NCI-H1417 (cell line): ENCODE measurements at regions not wholly inside any gene's neighbourhood (a gene's known extent, or its start where the extent isn't known, plus 50 kb on each side); places are given as distances from the start of the nearest gene placed in this dataset.
"Not testable (repeated sequence)": the region's sequence is repeated elsewhere in the genome, so short reads cannot be mapped to it uniquely, and the experiment has no call there.

Experiments used
- DNase-seq, 3 experiments: peaks; one replicate each; lab custom pipeline; 2025; lab: John Stamatoyannopoulos, UW

DNA sequence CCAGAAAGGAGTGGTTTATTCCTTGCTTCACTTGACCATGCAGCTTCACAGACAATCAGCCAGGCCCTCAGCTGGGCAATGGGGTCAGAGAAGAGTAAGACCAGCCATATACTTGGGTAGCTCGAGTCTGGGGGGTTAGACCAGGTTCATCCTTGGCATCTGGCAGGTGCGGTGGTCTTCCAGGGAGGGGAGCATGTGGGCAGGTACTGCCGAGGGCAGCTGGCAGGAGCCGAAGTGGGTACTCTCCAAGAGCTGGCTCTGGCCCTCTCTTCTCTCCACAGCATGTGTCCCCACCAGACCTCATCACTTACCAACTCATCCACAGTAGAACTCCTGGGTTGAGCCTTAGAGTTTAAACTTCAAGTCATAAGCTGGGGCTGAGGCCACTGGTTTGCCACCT is 156.8 kb downstream of the FOXD2 start:
- no peak for DNase-seq

DNA sequence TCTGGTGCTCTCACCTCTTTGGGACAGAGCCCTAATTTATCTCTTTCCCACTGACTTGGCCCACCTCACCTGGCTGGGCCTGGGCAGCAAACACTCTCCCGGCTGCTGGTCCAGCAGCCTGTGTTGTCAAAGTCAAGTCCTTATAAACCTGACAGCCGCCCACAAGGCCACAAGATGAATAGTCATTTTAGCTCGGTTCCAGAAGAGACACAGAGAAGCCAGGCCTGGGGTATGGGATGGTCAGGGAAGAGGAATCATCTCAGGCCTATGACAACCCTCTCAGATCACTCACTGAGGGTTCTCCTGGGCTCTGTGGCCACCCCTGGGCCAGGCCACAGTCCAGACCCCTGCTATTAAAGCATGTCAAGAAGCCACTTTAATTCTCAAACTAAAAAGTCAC is 158.5 kb downstream of the FOXD2 start:
- no peak for DNase-seq

DNA sequence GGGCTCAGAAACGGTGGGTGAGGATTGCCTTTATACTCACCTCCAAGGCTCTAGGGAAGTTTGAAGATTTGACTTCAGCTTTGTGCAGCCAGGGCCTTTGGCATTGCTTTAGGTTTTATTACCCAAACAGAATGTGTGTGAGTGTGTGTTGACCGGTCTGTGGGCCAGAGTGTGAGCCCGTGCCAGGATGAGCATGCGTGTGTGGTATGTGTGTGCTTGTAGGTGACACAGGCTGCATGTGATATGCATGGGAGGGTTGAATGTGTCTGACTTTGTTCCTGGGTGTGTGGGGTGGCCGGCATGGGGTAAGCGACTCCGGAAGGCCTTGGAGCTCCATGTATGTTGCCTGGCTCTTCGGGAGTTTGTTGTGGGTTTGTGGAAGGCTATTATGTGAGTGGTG is 160.5 kb downstream of the FOXD2 start:
- no peak for DNase-seq

DNA sequence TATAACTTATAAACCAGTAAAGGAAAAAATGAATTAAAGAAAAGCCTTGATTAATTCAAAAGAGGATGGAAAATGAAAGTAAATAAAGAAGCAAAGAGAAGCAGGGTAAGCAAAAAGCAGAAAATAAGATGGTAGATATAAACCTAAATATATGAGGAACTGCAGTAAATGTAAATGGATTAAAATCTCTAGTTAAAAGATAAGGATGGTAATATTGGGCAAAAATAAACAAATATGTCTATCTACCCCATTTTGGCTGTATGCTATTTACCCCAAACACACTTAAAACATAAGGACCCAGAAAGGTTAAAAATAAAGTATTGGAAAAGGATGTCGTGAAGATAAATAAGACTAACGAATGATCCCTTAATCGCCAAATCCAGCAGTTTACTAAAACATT is 161.9 kb downstream of the FOXD2 start:
- no peak for DNase-seq

DNA sequence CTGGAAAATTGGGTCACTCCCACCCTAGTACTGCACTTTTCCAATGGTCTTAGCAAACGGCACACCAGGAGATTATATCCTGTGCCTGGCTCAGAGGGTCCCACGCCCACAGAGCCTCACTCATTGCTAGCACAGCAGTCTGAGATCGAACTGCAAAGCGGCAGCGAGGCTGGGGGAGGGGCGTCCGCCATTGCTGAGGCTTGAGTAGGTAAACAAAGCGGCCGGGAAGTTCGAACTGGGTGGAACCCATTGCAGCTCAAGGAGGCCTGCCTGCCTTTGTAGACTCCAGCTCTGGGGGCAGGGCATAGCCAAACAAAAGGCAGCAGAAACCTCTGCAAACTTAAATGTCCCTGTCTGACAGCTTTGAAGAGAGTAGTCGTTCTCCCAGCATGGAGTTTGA is 164.6 kb downstream of the FOXD2 start:
- DNase-seq, result not testable (repeated sequence)

DNA sequence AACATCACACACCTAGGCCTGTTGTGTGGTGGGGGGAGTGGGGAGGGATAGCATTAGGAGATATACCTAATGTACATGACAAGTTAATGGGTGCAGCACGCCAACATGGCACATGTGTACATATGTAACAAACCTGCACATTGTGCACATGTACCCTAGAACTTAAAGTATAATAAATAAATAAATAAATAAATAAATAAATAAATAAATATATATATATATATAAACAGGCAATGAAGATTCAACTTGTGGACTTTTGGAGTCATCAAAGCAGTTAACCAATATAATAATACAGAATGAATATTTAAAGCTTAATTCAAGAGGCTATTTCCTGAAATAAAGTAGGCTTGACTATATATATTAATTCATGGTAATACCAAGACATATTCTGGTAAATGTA is 167.0 kb downstream of the FOXD2 start:
- not testable (repeated sequence) for DNase-seq

DNA sequence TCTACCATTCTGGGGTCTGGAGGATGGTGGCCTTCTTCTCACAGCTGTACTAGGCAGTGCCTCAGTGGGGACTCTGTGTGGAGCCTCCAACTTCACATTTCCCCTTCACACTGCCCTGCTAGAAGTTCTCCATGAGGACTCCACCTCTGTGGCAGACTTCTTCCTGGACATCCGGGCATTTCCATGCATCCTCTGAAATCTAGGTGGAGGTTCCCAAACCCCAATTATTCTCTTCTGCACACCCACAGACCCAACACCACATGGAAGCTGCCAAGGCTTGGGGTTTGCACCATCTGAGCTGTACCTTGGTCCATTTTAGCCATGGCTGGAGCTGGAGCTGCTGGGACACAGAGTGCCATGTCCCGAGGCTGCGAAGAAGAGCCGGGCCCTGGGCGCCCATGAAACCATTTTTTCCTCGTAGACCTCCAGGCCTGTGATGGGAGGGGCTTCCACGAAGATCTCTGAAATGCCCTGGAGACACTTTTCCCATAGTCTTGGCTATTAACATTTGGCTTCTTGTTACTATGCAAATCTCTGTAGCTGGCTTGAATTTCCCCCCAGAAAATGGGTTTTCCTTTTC is 170.5 kb downstream of the FOXD2 start:
- DNase-seq, result no peak

DNA sequence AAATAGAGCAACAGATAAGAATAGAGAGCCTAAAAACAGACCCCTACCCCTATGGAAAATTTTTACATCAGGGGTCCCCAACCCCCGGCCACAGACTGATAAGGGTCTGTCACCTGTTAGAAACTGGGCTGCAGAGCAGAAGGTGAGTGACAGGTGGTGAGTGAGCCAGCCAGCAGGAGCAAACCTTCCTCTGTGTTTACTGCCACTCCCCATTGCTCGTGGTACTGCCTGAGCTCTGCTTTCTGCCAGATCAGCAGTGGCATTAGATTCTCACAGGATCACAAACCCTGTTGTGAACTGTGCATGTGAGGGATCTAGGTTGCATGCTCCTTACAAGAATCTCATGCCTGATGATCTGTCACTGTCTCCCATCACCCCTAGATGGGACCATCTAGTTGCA is 174.1 kb downstream of the FOXD2 start:
- DNase-seq, result peak in 2 of 3 experiments; percentile 36 to 60

DNA sequence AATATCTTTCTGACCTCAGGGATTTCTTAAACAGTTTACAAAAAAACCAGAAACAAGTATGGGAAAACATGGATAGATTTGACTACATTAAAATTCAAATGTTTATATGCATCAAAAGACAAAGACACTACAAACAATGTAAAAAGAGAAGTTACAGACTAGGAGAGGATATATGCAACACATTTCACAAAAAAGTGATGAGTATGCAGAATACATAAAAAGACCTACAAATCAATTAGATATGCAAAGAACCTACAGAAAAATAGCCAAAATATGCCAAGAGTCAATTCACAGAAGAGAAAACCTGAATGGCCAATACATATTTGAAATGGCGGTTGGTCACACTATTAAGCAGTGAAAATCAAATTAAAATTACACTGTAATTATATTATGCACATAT is 175.0 kb downstream of the FOXD2 start:
- no peak for DNase-seq

DNA sequence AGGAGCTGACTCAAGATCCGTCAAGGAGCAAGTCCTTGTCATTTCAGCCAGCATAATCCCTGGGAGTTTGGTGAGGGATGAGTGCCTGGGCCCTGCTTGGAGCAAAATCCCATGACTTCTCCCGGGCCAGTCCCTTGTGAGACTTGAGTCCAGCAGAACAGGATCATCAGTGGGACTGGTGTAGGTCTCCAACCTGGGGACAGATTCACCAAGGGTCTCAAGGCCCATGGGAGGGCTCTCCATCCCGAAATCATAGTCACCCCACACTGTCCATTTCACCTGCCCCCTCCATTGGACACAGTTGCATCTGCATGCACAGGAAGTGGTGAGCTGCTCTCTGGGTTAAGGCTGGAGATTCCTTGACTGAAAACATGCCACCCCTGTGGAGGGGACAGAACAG is 178.2 kb downstream of the FOXD2 start:
- DNase-seq, result no peak

DNA sequence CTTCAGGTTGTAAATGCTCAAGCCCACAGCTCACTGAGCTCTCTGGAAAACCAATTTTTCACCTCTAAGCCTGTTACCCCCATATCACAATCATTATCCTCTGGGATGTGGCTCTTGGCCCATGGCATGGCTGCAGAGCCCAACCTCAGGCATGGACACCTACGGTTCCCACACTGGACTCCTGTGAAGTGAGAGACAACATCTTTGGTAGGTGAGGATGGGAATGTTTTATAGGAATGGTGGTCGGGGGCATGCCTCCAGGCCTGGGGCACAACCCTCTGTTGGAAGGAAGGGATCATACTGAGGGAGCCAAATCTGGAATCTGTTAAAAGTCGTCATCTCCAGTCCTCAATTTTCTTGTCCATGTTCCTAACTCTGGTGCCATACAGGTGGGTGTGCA is 179.1 kb downstream of the FOXD2 start:
- DNase-seq, result no peak

DNA sequence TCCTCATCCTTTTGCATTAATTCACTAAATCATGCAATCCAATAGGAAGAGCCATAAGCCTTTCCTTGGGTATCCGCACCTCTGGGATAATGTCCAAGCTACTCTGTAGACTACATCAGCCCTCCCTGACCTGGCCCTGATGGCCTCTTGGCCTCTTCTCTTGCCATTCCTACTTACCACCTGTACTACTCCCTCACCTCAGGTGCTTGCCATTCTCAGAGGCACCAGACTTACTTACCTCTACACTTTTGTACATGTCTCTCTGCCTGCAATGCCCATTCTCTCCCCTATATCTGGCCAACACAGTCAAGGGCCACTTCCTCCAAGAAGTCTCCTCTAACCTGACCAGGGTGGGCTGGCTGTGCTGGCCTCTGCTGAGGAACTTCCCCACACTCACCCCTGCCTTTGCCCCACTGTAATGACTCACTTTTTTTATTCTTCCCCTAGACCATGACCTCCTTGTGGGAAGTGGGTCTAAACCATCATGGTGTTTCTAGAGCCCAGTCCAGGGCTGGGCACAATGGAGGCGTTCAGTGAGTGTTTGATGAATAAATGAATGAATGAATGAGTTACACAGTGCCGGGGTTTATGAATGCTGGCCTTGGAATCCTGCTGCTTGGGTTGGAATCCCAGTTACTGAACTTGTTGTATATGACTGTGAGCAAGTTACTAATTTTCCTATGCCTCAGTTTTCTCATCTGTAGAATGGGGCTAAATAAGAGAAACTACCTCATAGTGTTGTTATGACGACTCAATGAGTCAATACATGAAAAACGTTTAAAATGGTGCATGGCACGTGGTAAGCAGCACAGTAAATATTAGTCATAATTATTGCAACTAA is 179.8 kb downstream of the FOXD2 start:
- DNase-seq, result no peak

DNA sequence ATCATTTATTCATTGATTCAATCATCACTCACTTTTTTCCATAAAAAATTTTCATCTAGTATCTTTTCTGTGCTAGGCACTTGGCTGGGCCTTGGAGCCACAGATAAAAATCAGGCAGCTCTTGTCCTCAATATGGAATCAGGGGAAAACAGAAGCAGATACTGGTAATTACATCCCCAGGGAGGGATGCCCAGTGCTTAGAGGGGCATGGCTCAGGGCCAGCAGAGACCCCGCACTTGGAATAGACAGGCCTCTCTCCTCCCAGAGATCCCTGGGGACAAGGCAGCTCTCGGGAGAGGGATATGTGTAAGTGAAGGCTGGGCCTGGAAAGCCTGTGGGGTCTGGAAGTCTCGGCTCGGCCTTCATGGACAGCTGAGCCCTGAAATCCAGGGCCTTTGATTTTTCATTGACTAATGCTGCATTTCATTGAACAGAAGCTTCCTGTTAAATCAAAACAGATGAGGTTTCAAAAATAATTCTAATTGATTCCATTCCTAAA is 180.4 kb downstream of the FOXD2 start:
- DNase-seq, result no peak

DNA sequence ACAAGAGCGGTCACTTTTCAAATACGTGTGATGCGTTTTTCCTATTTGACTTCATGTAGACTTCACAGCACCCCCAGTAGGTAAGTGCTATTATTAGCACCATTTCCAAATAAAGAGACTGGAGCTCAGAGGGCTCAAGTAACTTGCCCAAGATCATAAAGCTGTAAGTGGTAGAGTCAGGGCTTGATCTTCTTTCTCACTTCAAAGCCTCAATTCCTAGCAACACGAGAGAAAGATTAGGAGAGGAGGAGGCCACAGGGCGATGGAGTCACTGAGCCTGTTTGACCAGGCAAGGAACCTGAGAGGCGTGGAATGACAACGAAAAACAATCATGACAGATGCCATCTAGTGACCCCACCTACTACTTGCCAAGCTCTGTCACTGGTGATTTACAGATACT is 181.0 kb downstream of the FOXD2 start:
- peak in 1 of 3 experiments; percentile 8 for DNase-seq

DNA sequence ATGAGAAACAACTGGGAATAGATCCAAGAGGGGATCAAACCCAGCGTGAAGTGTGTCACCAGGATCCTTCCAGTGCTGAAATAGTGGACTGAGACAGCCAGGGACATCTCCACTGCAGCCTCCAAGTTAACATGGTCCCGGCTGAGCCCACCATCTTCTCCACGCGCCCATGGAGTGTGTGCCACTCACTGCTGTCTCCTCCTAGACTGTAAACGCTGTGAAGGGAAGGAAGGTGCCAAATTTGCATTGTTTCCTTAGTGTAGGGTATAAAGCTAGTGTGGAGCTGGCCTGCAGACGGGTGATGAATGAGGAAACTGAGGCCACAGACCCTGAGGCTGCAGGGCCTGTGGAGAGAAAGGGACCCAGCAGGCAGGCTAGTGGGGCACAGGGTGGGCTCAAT is 183.6 kb downstream of the FOXD2 start:
- DNase-seq, result no peak

DNA sequence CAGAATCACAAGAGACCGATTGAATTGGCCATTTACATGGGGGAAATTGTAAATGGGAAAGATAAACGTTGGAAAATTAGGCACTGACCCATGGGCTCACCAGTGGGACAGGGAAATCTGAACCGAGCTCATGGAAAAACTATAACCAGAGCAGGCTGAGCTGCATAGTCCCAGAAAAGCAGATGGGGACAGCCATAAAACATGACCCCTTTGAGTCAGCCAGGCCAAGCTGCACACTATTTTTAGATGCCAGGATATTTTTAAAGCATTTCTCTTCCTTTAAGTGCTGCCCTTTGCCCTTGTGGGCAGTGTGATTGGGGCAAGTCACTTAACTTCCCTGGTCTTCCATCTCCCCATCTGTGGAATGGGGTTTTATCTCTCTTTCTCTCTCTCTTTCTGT is 184.1 kb downstream of the FOXD2 start:
- no peak for DNase-seq

DNA sequence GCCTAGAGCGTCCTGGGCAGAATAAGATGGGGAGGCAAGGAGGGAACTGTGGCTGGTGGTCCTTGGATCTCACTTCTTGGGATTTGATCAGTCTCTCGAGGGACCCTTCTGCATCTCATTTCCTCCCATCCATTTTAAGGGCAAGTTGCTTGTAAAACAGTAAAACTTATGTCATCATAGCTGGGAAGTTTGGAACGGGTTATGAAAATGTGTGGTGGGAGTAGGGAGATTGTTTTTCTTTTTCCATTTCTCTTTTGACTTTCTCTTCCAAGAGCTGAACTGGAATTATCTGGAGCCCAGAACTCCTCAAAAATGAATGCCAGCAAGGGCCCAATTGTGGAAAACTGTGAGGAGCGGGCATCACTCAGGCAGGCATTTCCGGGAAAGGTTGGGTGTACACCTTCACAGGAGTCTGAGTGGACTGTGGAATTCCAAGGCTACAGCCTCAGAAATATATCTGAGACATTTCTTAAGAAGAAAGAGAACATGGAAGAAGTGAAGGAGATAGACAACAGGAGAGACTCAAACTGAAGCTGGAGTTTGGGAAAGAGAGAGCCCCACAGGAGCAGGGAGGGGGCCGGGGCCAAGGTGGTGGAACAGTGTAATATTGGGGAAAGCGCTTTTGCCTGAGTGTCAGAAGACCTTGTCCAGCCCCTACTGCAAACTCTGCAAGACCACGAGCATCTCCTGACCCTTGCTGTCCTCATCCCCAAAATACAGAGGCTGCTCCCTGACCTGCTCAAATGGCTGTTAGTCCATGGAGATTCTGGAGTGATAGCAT is 185.1 kb downstream of the FOXD2 start:
- DNase-seq, result no peak

DNA sequence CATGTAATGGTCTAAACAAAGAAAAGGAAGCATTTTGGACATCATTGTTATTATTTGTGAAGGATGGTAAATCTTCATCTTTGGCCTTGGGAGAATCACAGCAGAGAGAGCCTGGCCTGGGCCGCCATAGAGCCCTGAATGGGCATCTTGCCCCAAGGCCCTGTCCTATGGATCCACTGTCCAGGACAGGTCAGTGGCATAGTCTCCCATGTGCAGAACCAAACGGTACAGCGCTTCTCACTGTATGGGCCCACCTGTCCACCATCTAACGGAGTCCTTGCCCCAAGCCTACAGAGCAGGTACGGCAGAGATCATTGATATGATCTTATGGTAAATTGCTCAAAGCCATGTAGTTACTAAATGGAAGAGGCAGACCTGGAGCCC is 185.7 kb downstream of the FOXD2 start:
- no peak for DNase-seq

DNA sequence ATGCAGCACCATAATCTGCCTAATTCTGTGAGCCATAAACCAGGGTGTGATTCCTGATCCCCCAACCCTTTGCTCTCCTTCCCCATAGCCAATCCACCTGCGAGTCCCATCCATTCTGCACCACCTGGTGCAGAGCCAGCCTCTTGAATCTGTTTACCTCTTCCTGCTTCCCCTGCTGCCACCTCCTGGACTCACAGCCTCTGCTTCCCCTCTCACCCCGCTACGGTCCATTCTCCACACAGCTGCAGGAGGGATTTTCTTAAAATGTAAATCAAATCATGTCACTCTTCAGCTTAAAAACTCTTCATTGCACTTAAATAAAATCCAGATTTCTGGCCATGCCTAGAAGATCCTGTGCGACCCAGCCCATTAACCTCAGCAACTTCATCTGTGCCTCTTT is 186.7 kb downstream of the FOXD2 start:
- DNase-seq, result peak in 2 of 3 experiments; percentile 34 to 38

DNA sequence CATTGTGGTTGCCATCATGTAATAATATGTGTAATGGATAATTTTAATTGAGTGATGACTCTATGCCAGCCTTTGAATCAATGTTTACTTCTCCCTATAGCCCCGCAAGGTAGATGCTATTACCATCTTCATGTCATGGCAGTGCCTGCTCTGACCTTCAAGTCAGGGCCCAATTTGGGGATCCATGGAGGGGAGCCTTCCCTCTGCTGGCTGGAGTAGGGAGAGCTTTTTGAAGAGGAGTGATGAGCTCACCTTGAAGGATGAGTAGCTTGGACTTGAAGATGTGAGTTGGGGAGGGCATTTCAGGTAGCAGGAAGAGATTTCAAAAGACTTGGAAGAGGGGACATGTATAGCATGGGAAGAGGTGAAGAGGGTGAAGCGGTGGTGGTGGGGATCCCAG is 189.2 kb downstream of the FOXD2 start:
- DNase-seq, result peak in 1 of 3 experiments; percentile 6

DNA sequence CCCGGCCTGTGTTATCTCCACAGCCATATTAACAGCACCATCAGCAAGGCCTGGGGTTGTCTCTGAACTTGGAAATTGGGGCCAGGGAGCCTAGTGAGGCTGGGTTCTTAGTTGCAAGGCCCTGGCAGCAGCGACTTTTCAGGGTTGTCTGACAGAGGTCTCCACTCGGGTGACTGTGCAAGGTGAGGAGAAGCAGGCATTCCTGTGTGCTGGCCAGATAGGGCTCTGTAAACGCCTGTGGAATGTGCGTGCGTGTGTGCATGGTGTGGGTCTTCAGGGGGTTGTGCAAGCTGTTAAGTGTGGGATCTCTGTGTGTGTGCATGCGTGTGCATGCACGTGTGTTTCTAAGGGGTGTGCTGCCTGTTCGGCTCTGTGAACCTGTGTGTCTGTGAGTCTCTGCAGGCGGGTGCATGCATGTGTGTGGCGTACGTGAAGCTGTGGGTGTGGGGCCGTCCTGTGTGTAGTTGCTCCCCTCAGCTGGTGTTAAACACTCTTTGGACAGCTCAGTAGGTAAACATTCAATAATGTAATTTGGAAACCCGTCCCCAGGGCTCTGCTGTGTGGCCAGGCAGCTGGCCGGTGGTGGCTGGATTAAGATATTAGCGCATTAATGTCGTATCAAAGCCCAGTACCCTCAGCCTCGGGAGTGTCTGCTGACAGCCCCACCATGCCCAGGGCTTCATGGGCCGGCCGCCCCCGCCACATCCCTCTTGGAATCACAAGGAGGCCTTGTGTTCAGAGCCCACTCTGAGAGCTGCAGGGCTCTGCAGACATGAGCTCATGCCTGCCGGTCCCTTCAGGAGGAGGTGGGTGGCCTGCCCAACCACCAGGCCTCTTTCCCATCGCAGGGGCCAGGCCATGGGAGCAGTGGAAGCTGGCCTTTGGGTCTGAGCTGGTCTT is 189.9 kb downstream of the FOXD2 start:
- no peak for DNase-seq

DNA sequence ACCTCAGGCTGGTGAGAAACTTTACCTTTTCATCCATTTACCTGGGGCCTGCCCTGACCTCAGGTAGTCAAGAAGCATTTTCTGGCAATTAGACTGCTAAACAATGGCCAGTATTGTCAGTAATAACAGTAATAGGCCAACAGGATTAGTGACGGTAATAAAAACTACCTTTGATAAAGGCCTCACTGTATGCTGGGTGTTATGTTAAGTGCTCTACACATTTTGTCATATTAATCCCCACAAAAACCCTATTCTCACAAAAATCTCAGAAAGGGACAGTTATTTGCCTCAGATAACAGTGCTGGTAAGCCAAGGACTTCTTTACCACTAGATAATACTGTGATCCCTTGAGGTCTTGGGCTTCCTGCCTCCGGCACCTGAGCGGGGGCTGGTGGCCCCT is 191.4 kb downstream of the FOXD2 start:
- no peak for DNase-seq
